CD14-positive monocyte (primary cell): ENCODE measurements at regions not wholly inside any gene's neighbourhood (a gene's known extent, or its start where the extent isn't known, plus 50 kb on each side); places are given as distances from the start of the nearest gene placed in this dataset.

ENCODE experiments used
- DNase-seq, 3 donors: peaks; one replicate each; pipeline ENCODE4 v3.0.0-alpha.2; 2011 to 2022
- H2AFZ ChIP-seq: 2 replicates; pipeline ENCODE4 v1.6.0; 2012; ENCODE audit warnings: mild to moderate bottlenecking, low read depth, low read length, inconsistent platforms; ENCODE audit not compliant: insufficient read depth, poor library complexity, severe bottlenecking
- H3K27ac ChIP-seq, 2 donors: 1 replicate in 1 of 2; 2 replicates in 1 of 2; pipeline ENCODE4 v1.5.1; 2012 to 2013; ENCODE audit warnings: low read length in 2 of 2, control low read depth in 1 of 2, inconsistent platforms in 1 of 2, low read depth in 1 of 2, mild to moderate bottlenecking in 1 of 2
- H3K27me3 ChIP-seq, 2 donors: one replicate each; pipeline versions ENCODE4 v1.6.0 to v1.6.1; 2011 to 2013; ENCODE audit warnings: low read length in 2 of 2; ENCODE audit not compliant: control insufficient read depth in 2 of 2, insufficient read depth in 2 of 2
- H3K36me3 ChIP-seq, 2 donors: replicated peaks in 1 of 2; 1 replicate in 1 of 2; 2 replicates in 1 of 2; pipeline versions ENCODE4 v1.5.1 to v1.6.1; 2012 to 2013; ENCODE audit warnings: low read length in 2 of 2, control low read depth in 1 of 2, inconsistent platforms in 1 of 2, mild to moderate bottlenecking in 1 of 2; ENCODE audit not compliant: insufficient read depth in 2 of 2, control insufficient read depth in 1 of 2
- H3K4me1 ChIP-seq, 2 donors: 1 replicate in 1 of 2; 2 replicates in 1 of 2; pipeline versions ENCODE4 v1.5.1 to v1.6.1; 2012 to 2013; ENCODE audit warnings: low read length in 2 of 2, control low read depth in 1 of 2, inconsistent platforms in 1 of 2, mild to moderate bottlenecking in 1 of 2, moderate library complexity in 1 of 2; ENCODE audit not compliant: insufficient read depth in 2 of 2, control insufficient read depth in 1 of 2
- H3K4me2 ChIP-seq: replicated peaks from 2 replicates; pipeline ENCODE3; 2012; ENCODE audit warnings: low read length, moderate library complexity, mild to moderate bottlenecking; ENCODE audit not compliant: poor library complexity, severe bottlenecking; ENCODE audit errors: extremely low read depth
- H3K4me3 ChIP-seq, 3 experiments: fragments of 200-600 bp in 1 of 3; sonication (generic) in 1 of 3; replicated peaks in 1 of 3; 1 replicate in 2 of 3; 2 replicates in 1 of 3; pipeline ENCODE4 v1.5.1; 2011 to 2013; ENCODE audit warnings: low read length in 3 of 3, mild to moderate bottlenecking in 3 of 3, control low read depth in 2 of 3, low read depth in 2 of 3, inconsistent platforms in 1 of 3, moderate library complexity in 1 of 3
- H3K79me2 ChIP-seq: 2 replicates; pipeline ENCODE4 v1.6.0; 2012; ENCODE audit warnings: mild to moderate bottlenecking, control low read depth, inconsistent platforms, low read length, moderate library complexity; ENCODE audit not compliant: insufficient read depth
- H3K9ac ChIP-seq: 2 replicates; pipeline ENCODE4 v1.6.0; 2017; ENCODE audit warnings: low read length, mild to moderate bottlenecking; ENCODE audit not compliant: insufficient read depth, poor library complexity, severe bottlenecking
- H3K9me3 ChIP-seq, 2 donors: replicated peaks in 1 of 2; 1 replicate in 1 of 2; 2 replicates in 1 of 2; pipeline versions ENCODE4 v1.5.1 to v1.6.1; 2012 to 2013; ENCODE audit warnings: low read length in 2 of 2, control low read depth in 1 of 2; ENCODE audit not compliant: control insufficient read depth in 1 of 2, insufficient read depth in 1 of 2
- H4K20me1 ChIP-seq: 2 replicates; pipeline ENCODE4 v1.6.0; 2012; ENCODE audit warnings: mild to moderate bottlenecking, low read length, control low read depth, moderate library complexity; ENCODE audit not compliant: insufficient read depth
- H3K27ac Mint-ChIP-seq, 7 donors: one replicate each; pipeline ENCODE4 v1.8.0; 2020; ENCODE audit warnings: mild to moderate bottlenecking in 7 of 7, mixed read lengths in 7 of 7, moderate library complexity in 6 of 7, inconsistent platforms in 2 of 7
- H3K27me3 Mint-ChIP-seq, 3 donors: one replicate each; pipeline ENCODE4 v1.8.0; 2021 to 2022; ENCODE audit warnings: low read depth in 3 of 3, mild to moderate bottlenecking in 3 of 3, mixed read lengths in 3 of 3, moderate library complexity in 3 of 3, inconsistent platforms in 1 of 3
- H3K36me3 Mint-ChIP-seq, 2 donors: one replicate each; pipeline ENCODE4 v1.8.0; 2020; ENCODE audit warnings: mixed read lengths in 2 of 2, inconsistent platforms in 1 of 2, mild to moderate bottlenecking in 1 of 2
- H3K4me1 Mint-ChIP-seq: one replicate; pipeline ENCODE4 v1.8.0; 2020; ENCODE audit warnings: mild to moderate bottlenecking, mixed read lengths
- H3K4me3 Mint-ChIP-seq, 2 donors: one replicate each; pipeline ENCODE4 v1.8.0; 2020; ENCODE audit warnings: mild to moderate bottlenecking in 2 of 2, mixed read lengths in 2 of 2, moderate library complexity in 1 of 2
- H3K9me3 Mint-ChIP-seq, 7 donors: one replicate each; pipeline ENCODE4 v1.8.0; 2020 to 2022; ENCODE audit warnings: mixed read lengths in 7 of 7, mild to moderate bottlenecking in 6 of 7, moderate library complexity in 6 of 7, inconsistent platforms in 2 of 7
- CTCF ChIP-seq: fragments of 200-600 bp; IDR thresholded peaks from one replicate; pipeline ENCODE4 v1.8.0; 2022; ENCODE audit warnings: antibody characterized with exemption, mild to moderate bottlenecking
- WGBS: methylation state at CpG from one replicate; pipeline ENCODE4 v1.1.5; 2013; ENCODE audit warnings: missing lambda C conversion rate; ENCODE audit not compliant: insufficient coverage; 5-methylcytosine and 5-hydroxymethylcytosine counted together
- intact Hi-C, 2 donors: fragments of 100-400 bp; cut with micrococcal nuclease; formaldehyde crosslinking; loops; one replicate each; pipeline versions ENCODE4 v1.15.0 to v1.15.1; 2023

DNA sequence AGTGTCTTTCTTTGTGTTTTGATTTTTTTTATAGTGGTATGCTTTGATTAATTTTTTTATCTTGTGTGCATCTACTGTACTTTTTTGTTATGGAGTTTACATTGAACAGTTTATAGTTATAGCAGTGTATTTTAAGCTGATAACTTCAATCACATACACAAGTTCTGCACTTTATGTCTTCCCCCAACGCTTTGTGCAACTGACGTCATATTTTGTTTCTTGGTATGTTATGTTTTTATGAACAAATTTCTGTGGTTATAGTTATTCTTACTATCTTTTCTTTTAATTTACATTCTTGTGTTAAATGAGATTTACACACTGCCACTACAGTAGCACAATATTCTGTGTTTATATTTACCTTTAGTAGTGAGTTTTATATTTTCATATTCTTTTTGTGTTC is 197.1 kb downstream of the SNAPC1 start:
- Histone ChIP-seq H2AFZ (no peak overlapping the region), H3K79me2 (no peaks in the 10 kb centered on the region), H3K4me1 (no peaks in the 10 kb centered on the region), H3K9me3 (no peaks in the 10 kb centered on the region), H3K27ac (no peak overlapping the region), H3K27me3 (no peaks in the 10 kb centered on the region), H3K4me3 (no peak overlapping the region), H3K9ac (no peak overlapping the region), H4K20me1 (no peaks in the 10 kb centered on the region), H3K4me2 (no peak overlapping the region), H3K36me3 (no peaks in the 10 kb centered on the region)
- peaks cover 0 to 8% (median 3%) of the 10 kb centered on the region in 7 donors for H3K9me3 Mint-ChIP-seq
- H3K36me3 Mint-ChIP-seq = no peaks in the 10 kb centered on the region
- no peak for TF ChIP-seq CTCF
- no peak overlapping the region for H3K27ac Mint-ChIP-seq
- H3K4me3 Mint-ChIP-seq = no peak overlapping the region
- DNase-seq = no peak
- no CpG with 5 or more reads among the region's 2 CpGs for WGBS
- intact Hi-C loops = no loop called here
- no peaks in the 10 kb centered on the region for H3K4me1 Mint-ChIP-seq
- H3K27me3 Mint-ChIP-seq = peaks cover 2 to 4% (median 3%) of the 10 kb centered on the region in 3 donors

DNA sequence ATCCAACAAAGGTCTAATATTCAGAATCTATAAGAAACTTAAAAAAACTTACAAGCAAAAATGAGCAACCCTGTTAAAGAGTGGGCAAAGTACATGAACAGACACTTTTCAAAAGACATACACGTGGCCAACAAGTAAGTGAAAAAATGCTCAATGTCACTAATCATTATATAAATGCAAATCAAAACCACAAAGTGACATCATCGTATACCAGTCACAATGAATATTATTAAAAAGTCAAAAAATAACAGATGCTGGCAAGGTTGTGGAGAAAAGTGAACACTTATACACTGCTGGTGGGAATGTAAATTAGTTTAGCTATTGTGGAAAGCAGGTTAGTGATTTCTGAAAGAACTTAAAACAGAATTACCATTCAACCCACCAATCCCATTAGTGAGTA is 199.1 kb downstream of the SNAPC1 start:
- Histone ChIP-seq H3K79me2 (no peaks in the 10 kb centered on the region), H3K4me3 (no peak overlapping the region), H3K4me2 (no peak overlapping the region), H3K27ac (no peak overlapping the region), H3K9me3 (no peaks in the 10 kb centered on the region), H4K20me1 (no peaks in the 10 kb centered on the region), H3K4me1 (no peaks in the 10 kb centered on the region), H3K27me3 (no peaks in the 10 kb centered on the region), H3K36me3 (no peaks in the 10 kb centered on the region), H2AFZ (no peak overlapping the region), H3K9ac (no peak overlapping the region)
- peaks cover 0 to 6% (median 3%) of the 10 kb centered on the region in 7 donors for H3K9me3 Mint-ChIP-seq
- WGBS = no CpG with 5 or more reads among the region's 2 CpGs
- no peak overlapping the region for H3K27ac Mint-ChIP-seq
- no peaks in the 10 kb centered on the region for H3K36me3 Mint-ChIP-seq
- H3K4me1 Mint-ChIP-seq = no peaks in the 10 kb centered on the region
- H3K4me3 Mint-ChIP-seq = no peak overlapping the region
- peaks cover 2 to 5% (median 4%) of the 10 kb centered on the region in 3 donors for H3K27me3 Mint-ChIP-seq
- DNase-seq = no peak
- no peak for TF ChIP-seq CTCF
- intact Hi-C loops = no loop called here
